Epidermal melanocyte (primary cell): ENCODE measurements at regions not wholly inside any gene's neighbourhood (a gene's known extent, or its start where the extent isn't known, plus 50 kb on each side); places are given as distances from the start of the nearest gene placed in this dataset.

Source experiments
- DNase-seq: peaks from one replicate; pipeline ENCODE4 v3.0.0; 2011; ENCODE audit warnings: low spot score; ENCODE audit not compliant: insufficient read length

- no peak for DNase-seq
These were observed 56.2 kb upstream of the TGFBR2 start for GRCh38 chr3:30550246-30550645.

- no peak for DNase-seq
These were observed 55.1 kb upstream of the TGFBR2 start for GRCh38 chr3:30551266-30551665.

- DNase-seq = no peak
These were observed 54.5 kb upstream of the TGFBR2 start for GRCh38 chr3:30551927-30552326.

- no peak for DNase-seq
These were observed 52.6 kb upstream of the TGFBR2 start for GRCh38 chr3:30553641-30554316.

GRCh38 chr3:30554317-30554690, 52.1 kb upstream of the TGFBR2 start:
- DNase-seq = no peak

- no peak for DNase-seq
These were observed 50.4 kb upstream of the TGFBR2 start for GRCh38 chr3:30555968-30556367.
